CD14-positive monocyte (primary cell): ENCODE measurements at regions not wholly inside any gene's neighbourhood (a gene's known extent, or its start where the extent isn't known, plus 50 kb on each side); places are given as distances from the start of the nearest gene placed in this dataset.
A peak's percentile ranks its signal among the peaks of the same experiment; 100 is the strongest.

ENCODE experiments used
- DNase-seq, 3 donors: peaks; one replicate each; pipeline ENCODE4 v3.0.0-alpha.2; 2011 to 2022
- H2AFZ ChIP-seq: 2 replicates; pipeline ENCODE4 v1.6.0; 2012; ENCODE audit warnings: mild to moderate bottlenecking, low read depth, low read length, inconsistent platforms; ENCODE audit not compliant: insufficient read depth, poor library complexity, severe bottlenecking
- H3K27ac ChIP-seq, 2 donors: 1 replicate in 1 of 2; 2 replicates in 1 of 2; pipeline ENCODE4 v1.5.1; 2012 to 2013; ENCODE audit warnings: low read length in 2 of 2, control low read depth in 1 of 2, inconsistent platforms in 1 of 2, low read depth in 1 of 2, mild to moderate bottlenecking in 1 of 2
- H3K27me3 ChIP-seq, 2 donors: one replicate each; pipeline versions ENCODE4 v1.6.0 to v1.6.1; 2011 to 2013; ENCODE audit warnings: low read length in 2 of 2; ENCODE audit not compliant: control insufficient read depth in 2 of 2, insufficient read depth in 2 of 2
- H3K36me3 ChIP-seq, 2 donors: replicated peaks in 1 of 2; 1 replicate in 1 of 2; 2 replicates in 1 of 2; pipeline versions ENCODE4 v1.5.1 to v1.6.1; 2012 to 2013; ENCODE audit warnings: low read length in 2 of 2, control low read depth in 1 of 2, inconsistent platforms in 1 of 2, mild to moderate bottlenecking in 1 of 2; ENCODE audit not compliant: insufficient read depth in 2 of 2, control insufficient read depth in 1 of 2
- H3K4me1 ChIP-seq, 2 donors: 1 replicate in 1 of 2; 2 replicates in 1 of 2; pipeline versions ENCODE4 v1.5.1 to v1.6.1; 2012 to 2013; ENCODE audit warnings: low read length in 2 of 2, control low read depth in 1 of 2, inconsistent platforms in 1 of 2, mild to moderate bottlenecking in 1 of 2, moderate library complexity in 1 of 2; ENCODE audit not compliant: insufficient read depth in 2 of 2, control insufficient read depth in 1 of 2
- H3K4me2 ChIP-seq: replicated peaks from 2 replicates; pipeline ENCODE3; 2012; ENCODE audit warnings: low read length, moderate library complexity, mild to moderate bottlenecking; ENCODE audit not compliant: poor library complexity, severe bottlenecking; ENCODE audit errors: extremely low read depth
- H3K4me3 ChIP-seq, 3 experiments: fragments of 200-600 bp in 1 of 3; sonication (generic) in 1 of 3; replicated peaks in 1 of 3; 1 replicate in 2 of 3; 2 replicates in 1 of 3; pipeline ENCODE4 v1.5.1; 2011 to 2013; ENCODE audit warnings: low read length in 3 of 3, mild to moderate bottlenecking in 3 of 3, control low read depth in 2 of 3, low read depth in 2 of 3, inconsistent platforms in 1 of 3, moderate library complexity in 1 of 3
- H3K79me2 ChIP-seq: 2 replicates; pipeline ENCODE4 v1.6.0; 2012; ENCODE audit warnings: mild to moderate bottlenecking, control low read depth, inconsistent platforms, low read length, moderate library complexity; ENCODE audit not compliant: insufficient read depth
- H3K9ac ChIP-seq: 2 replicates; pipeline ENCODE4 v1.6.0; 2017; ENCODE audit warnings: low read length, mild to moderate bottlenecking; ENCODE audit not compliant: insufficient read depth, poor library complexity, severe bottlenecking
- H3K9me3 ChIP-seq, 2 donors: replicated peaks in 1 of 2; 1 replicate in 1 of 2; 2 replicates in 1 of 2; pipeline versions ENCODE4 v1.5.1 to v1.6.1; 2012 to 2013; ENCODE audit warnings: low read length in 2 of 2, control low read depth in 1 of 2; ENCODE audit not compliant: control insufficient read depth in 1 of 2, insufficient read depth in 1 of 2
- H4K20me1 ChIP-seq: 2 replicates; pipeline ENCODE4 v1.6.0; 2012; ENCODE audit warnings: mild to moderate bottlenecking, low read length, control low read depth, moderate library complexity; ENCODE audit not compliant: insufficient read depth
- H3K27ac Mint-ChIP-seq, 7 donors: one replicate each; pipeline ENCODE4 v1.8.0; 2020; ENCODE audit warnings: mild to moderate bottlenecking in 7 of 7, mixed read lengths in 7 of 7, moderate library complexity in 6 of 7, inconsistent platforms in 2 of 7
- H3K27me3 Mint-ChIP-seq, 3 donors: one replicate each; pipeline ENCODE4 v1.8.0; 2021 to 2022; ENCODE audit warnings: low read depth in 3 of 3, mild to moderate bottlenecking in 3 of 3, mixed read lengths in 3 of 3, moderate library complexity in 3 of 3, inconsistent platforms in 1 of 3
- H3K36me3 Mint-ChIP-seq, 2 donors: one replicate each; pipeline ENCODE4 v1.8.0; 2020; ENCODE audit warnings: mixed read lengths in 2 of 2, inconsistent platforms in 1 of 2, mild to moderate bottlenecking in 1 of 2
- H3K4me1 Mint-ChIP-seq: one replicate; pipeline ENCODE4 v1.8.0; 2020; ENCODE audit warnings: mild to moderate bottlenecking, mixed read lengths
- H3K4me3 Mint-ChIP-seq, 2 donors: one replicate each; pipeline ENCODE4 v1.8.0; 2020; ENCODE audit warnings: mild to moderate bottlenecking in 2 of 2, mixed read lengths in 2 of 2, moderate library complexity in 1 of 2
- H3K9me3 Mint-ChIP-seq, 7 donors: one replicate each; pipeline ENCODE4 v1.8.0; 2020 to 2022; ENCODE audit warnings: mixed read lengths in 7 of 7, mild to moderate bottlenecking in 6 of 7, moderate library complexity in 6 of 7, inconsistent platforms in 2 of 7
- CTCF ChIP-seq: fragments of 200-600 bp; IDR thresholded peaks from one replicate; pipeline ENCODE4 v1.8.0; 2022; ENCODE audit warnings: antibody characterized with exemption, mild to moderate bottlenecking
- WGBS: methylation state at CpG from one replicate; pipeline ENCODE4 v1.1.5; 2013; ENCODE audit warnings: missing lambda C conversion rate; ENCODE audit not compliant: insufficient coverage; 5-methylcytosine and 5-hydroxymethylcytosine counted together
- intact Hi-C, 2 donors: fragments of 100-400 bp; cut with micrococcal nuclease; formaldehyde crosslinking; loops; one replicate each; pipeline versions ENCODE4 v1.15.0 to v1.15.1; 2023

GRCh38 chr16:73485880-73486279 lies 438.0 kb upstream of the ZFHX3 start:
- no peaks in the 10 kb centered on the region for H4K20me1 ChIP-seq
- H3K79me2 ChIP-seq = no peaks in the 10 kb centered on the region
- H3K4me1 ChIP-seq = no peaks in the 10 kb centered on the region
- H3K27me3 ChIP-seq = peaks cover 0 to 13% of the 10 kb centered on the region in 2 donors
- H3K36me3 Mint-ChIP-seq = no peaks in the 10 kb centered on the region
- WGBS = 100% methylated on average over 1 of the region's 4 CpGs
- no peak overlapping the region for H3K4me3 Mint-ChIP-seq
- H3K9ac ChIP-seq = no peak overlapping the region
- peaks cover 14 to 18% (median 18%) of the 10 kb centered on the region in 3 donors for H3K27me3 Mint-ChIP-seq
- peaks cover 6% of the 10 kb centered on the region for H3K4me1 Mint-ChIP-seq
- DNase-seq = no peak
- intact Hi-C loops = no loop called here
- H2AFZ ChIP-seq = no peak overlapping the region
- TF ChIP-seq CTCF = no peak
- no peak overlapping the region for H3K27ac ChIP-seq
- H3K4me3 ChIP-seq = no peak overlapping the region
- H3K36me3 ChIP-seq = no peaks in the 10 kb centered on the region
- H3K4me2 ChIP-seq = no peak overlapping the region
- no peak overlapping the region for H3K27ac Mint-ChIP-seq
- no peaks in the 10 kb centered on the region for H3K9me3 ChIP-seq
- peaks cover 0 to 8% (median 5%) of the 10 kb centered on the region in 7 donors for H3K9me3 Mint-ChIP-seq

- intact Hi-C loops = no loop called here
- H3K9ac ChIP-seq = no peak overlapping the region
- no peaks in the 10 kb centered on the region for H3K36me3 ChIP-seq
- H3K9me3 ChIP-seq = no peaks in the 10 kb centered on the region
- Mint-ChIP-seq H3K36me3 (no peaks in the 10 kb centered on the region), H3K27ac (no peak overlapping the region), H3K9me3 (peaks cover 0 to 8% (median 5%) of the 10 kb centered on the region in 7 donors), H3K4me3 (peak overlapping the region in 1 of 2 donors; percentile 18), H3K4me1 (peaks cover 6% of the 10 kb centered on the region), H3K27me3 (peaks cover 14 to 24% (median 18%) of the 10 kb centered on the region in 3 donors)
- no peaks in the 10 kb centered on the region for H3K4me1 ChIP-seq
- no peak overlapping the region for H3K27ac ChIP-seq
- TF ChIP-seq CTCF = no peak
- H4K20me1 ChIP-seq = no peaks in the 10 kb centered on the region
- no peaks in the 10 kb centered on the region for H3K79me2 ChIP-seq
- 80% methylated on average over 16 of the region's 17 CpGs for WGBS
- peaks cover 0 to 13% of the 10 kb centered on the region in 2 donors for H3K27me3 ChIP-seq
- no peak overlapping the region for H3K4me2 ChIP-seq
- no peak for DNase-seq
- H3K4me3 ChIP-seq = no peak overlapping the region
- no peak overlapping the region for H2AFZ ChIP-seq
Measured at GRCh38 chr16:73483934-73484711, 436.2 kb upstream of the ZFHX3 start.
